ENCODE measurements at regions not wholly inside any gene's neighbourhood (a gene's known extent, or its start where the extent isn't known, plus 50 kb on each side); places are given as distances from the start of the nearest gene placed in this dataset.

- no peaks in the 10 kb centered on the region for H3K36me3 ChIP-seq (ENCODE audit: control insufficient read depth, insufficient read depth, low read length)
- no peak overlapping the region for H3K27ac ChIP-seq (ENCODE audit: low read depth, low read length)
- H3K4me3 ChIP-seq (ENCODE audit: low read depth, low read length), result no peak overlapping the region
- no peaks in the 10 kb centered on the region for H3K4me1 ChIP-seq (ENCODE audit: control insufficient read depth, insufficient read depth, low read length)
- no peaks in the 10 kb centered on the region for H3K27me3 ChIP-seq (ENCODE audit: control insufficient read depth, insufficient read depth, low read length)
- H3K9ac ChIP-seq (ENCODE audit: low read length), result no peak overlapping the region
- H3K9me3 ChIP-seq (ENCODE audit: control insufficient read depth, insufficient read depth, low read depth, low read length), result no peaks in the 10 kb centered on the region
Measured at GRCh38 chr14:66087231-66087630, 398.9 kb upstream of the CCDC196 start.

GRCh38 chr14:66088656-66089055 is 397.5 kb upstream of the CCDC196 start:
- Histone ChIP-seq H3K27ac (ENCODE audit: low read depth, low read length) (no peak overlapping the region), H3K9me3 (ENCODE audit: control insufficient read depth, insufficient read depth, low read depth, low read length) (no peaks in the 10 kb centered on the region), H3K4me1 (ENCODE audit: control insufficient read depth, insufficient read depth, low read length) (no peaks in the 10 kb centered on the region), H3K4me3 (ENCODE audit: low read depth, low read length) (no peak overlapping the region), H3K27me3 (ENCODE audit: control insufficient read depth, insufficient read depth, low read length) (no peaks in the 10 kb centered on the region), H3K36me3 (ENCODE audit: control insufficient read depth, insufficient read depth, low read length) (no peaks in the 10 kb centered on the region), H3K9ac (ENCODE audit: low read length) (no peak overlapping the region)

- H3K9me3 ChIP-seq (ENCODE audit: control insufficient read depth, insufficient read depth, low read depth, low read length), result no peaks in the 10 kb centered on the region
- no peak overlapping the region for H3K27ac ChIP-seq (ENCODE audit: low read depth, low read length)
- H3K4me3 ChIP-seq (ENCODE audit: low read depth, low read length), result no peak overlapping the region
- no peak overlapping the region for H3K9ac ChIP-seq (ENCODE audit: low read length)
- H3K27me3 ChIP-seq (ENCODE audit: control insufficient read depth, insufficient read depth, low read length), result no peaks in the 10 kb centered on the region
- peaks cover 12% of the 10 kb centered on the region for H3K4me1 ChIP-seq (ENCODE audit: control insufficient read depth, insufficient read depth, low read length)
- no peaks in the 10 kb centered on the region for H3K36me3 ChIP-seq (ENCODE audit: control insufficient read depth, insufficient read depth, low read length)
Measured at GRCh38 chr14:66092206-66092605, 394.0 kb upstream of the CCDC196 start.

GRCh38 chr14:66092748-66093147 is 393.4 kb upstream of the CCDC196 start:
- Histone ChIP-seq H3K9ac (ENCODE audit: low read length) (no peak overlapping the region), H3K27ac (ENCODE audit: low read depth, low read length) (no peak overlapping the region), H3K9me3 (ENCODE audit: control insufficient read depth, insufficient read depth, low read depth, low read length) (no peaks in the 10 kb centered on the region), H3K4me1 (ENCODE audit: control insufficient read depth, insufficient read depth, low read length) (peaks cover 12% of the 10 kb centered on the region), H3K36me3 (ENCODE audit: control insufficient read depth, insufficient read depth, low read length) (no peaks in the 10 kb centered on the region), H3K4me3 (ENCODE audit: low read depth, low read length) (no peak overlapping the region), H3K27me3 (ENCODE audit: control insufficient read depth, insufficient read depth, low read length) (no peaks in the 10 kb centered on the region)

GRCh38 chr14:66094001-66094727 is 392.0 kb upstream of the CCDC196 start:
- no peaks in the 10 kb centered on the region for H3K36me3 ChIP-seq (ENCODE audit: control insufficient read depth, insufficient read depth, low read length)
- peaks cover 12% of the 10 kb centered on the region for H3K4me1 ChIP-seq (ENCODE audit: control insufficient read depth, insufficient read depth, low read length)
- H3K27ac ChIP-seq (ENCODE audit: low read depth, low read length), result no peak overlapping the region
- H3K4me3 ChIP-seq (ENCODE audit: low read depth, low read length), result no peak overlapping the region
- H3K27me3 ChIP-seq (ENCODE audit: control insufficient read depth, insufficient read depth, low read length), result no peaks in the 10 kb centered on the region
- no peak overlapping the region for H3K9ac ChIP-seq (ENCODE audit: low read length)
- H3K9me3 ChIP-seq (ENCODE audit: control insufficient read depth, insufficient read depth, low read depth, low read length), result no peaks in the 10 kb centered on the region

GRCh38 chr14:66099451-66099850 is 386.7 kb upstream of the CCDC196 start:
- H3K4me1 ChIP-seq (ENCODE audit: control insufficient read depth, insufficient read depth, low read length), result peaks cover 12% of the 10 kb centered on the region
- H3K27ac ChIP-seq (ENCODE audit: low read depth, low read length), result no peak overlapping the region
- H3K36me3 ChIP-seq (ENCODE audit: control insufficient read depth, insufficient read depth, low read length), result no peaks in the 10 kb centered on the region
- H3K4me3 ChIP-seq (ENCODE audit: low read depth, low read length), result no peak overlapping the region
- no peak overlapping the region for H3K9ac ChIP-seq (ENCODE audit: low read length)
- no peaks in the 10 kb centered on the region for H3K9me3 ChIP-seq (ENCODE audit: control insufficient read depth, insufficient read depth, low read depth, low read length)
- H3K27me3 ChIP-seq (ENCODE audit: control insufficient read depth, insufficient read depth, low read length), result no peaks in the 10 kb centered on the region

GRCh38 chr14:66099931-66100330 is 386.2 kb upstream of the CCDC196 start:
- no peaks in the 10 kb centered on the region for H3K9me3 ChIP-seq (ENCODE audit: control insufficient read depth, insufficient read depth, low read depth, low read length)
- no peaks in the 10 kb centered on the region for H3K36me3 ChIP-seq (ENCODE audit: control insufficient read depth, insufficient read depth, low read length)
- H3K4me3 ChIP-seq (ENCODE audit: low read depth, low read length), result no peak overlapping the region
- H3K27ac ChIP-seq (ENCODE audit: low read depth, low read length), result no peak overlapping the region
- no peak overlapping the region for H3K9ac ChIP-seq (ENCODE audit: low read length)
- H3K27me3 ChIP-seq (ENCODE audit: control insufficient read depth, insufficient read depth, low read length), result no peaks in the 10 kb centered on the region
- peaks cover 12% of the 10 kb centered on the region for H3K4me1 ChIP-seq (ENCODE audit: control insufficient read depth, insufficient read depth, low read length)

GRCh38 chr14:66101662-66102061 is 384.5 kb upstream of the CCDC196 start:
- H3K36me3 ChIP-seq (ENCODE audit: control insufficient read depth, insufficient read depth, low read length), result no peaks in the 10 kb centered on the region
- no peak overlapping the region for H3K4me3 ChIP-seq (ENCODE audit: low read depth, low read length)
- H3K9ac ChIP-seq (ENCODE audit: low read length), result no peak overlapping the region
- no peak overlapping the region for H3K27ac ChIP-seq (ENCODE audit: low read depth, low read length)
- no peaks in the 10 kb centered on the region for H3K27me3 ChIP-seq (ENCODE audit: control insufficient read depth, insufficient read depth, low read length)
- no peaks in the 10 kb centered on the region for H3K9me3 ChIP-seq (ENCODE audit: control insufficient read depth, insufficient read depth, low read depth, low read length)
- peaks cover 4% of the 10 kb centered on the region; the same call in 1 of the 2 replicates for H3K4me1 ChIP-seq (ENCODE audit: control insufficient read depth, insufficient read depth, low read length)

- Histone ChIP-seq H3K9ac (ENCODE audit: low read length) (no peak overlapping the region), H3K36me3 (ENCODE audit: control insufficient read depth, insufficient read depth, low read length) (no peaks in the 10 kb centered on the region), H3K4me1 (ENCODE audit: control insufficient read depth, insufficient read depth, low read length) (no peaks in the 10 kb centered on the region), H3K27ac (ENCODE audit: low read depth, low read length) (no peak overlapping the region), H3K27me3 (ENCODE audit: control insufficient read depth, insufficient read depth, low read length) (no peaks in the 10 kb centered on the region), H3K4me3 (ENCODE audit: low read depth, low read length) (no peak overlapping the region), H3K9me3 (ENCODE audit: control insufficient read depth, insufficient read depth, low read depth, low read length) (peaks cover 9% of the 10 kb centered on the region)
Measured at GRCh38 chr14:66104486-66104885, 381.7 kb upstream of the CCDC196 start.

GRCh38 chr14:66105815-66106214 is 380.4 kb upstream of the CCDC196 start:
- no peaks in the 10 kb centered on the region for H3K27me3 ChIP-seq (ENCODE audit: control insufficient read depth, insufficient read depth, low read length)
- no peaks in the 10 kb centered on the region for H3K36me3 ChIP-seq (ENCODE audit: control insufficient read depth, insufficient read depth, low read length)
- H3K9ac ChIP-seq (ENCODE audit: low read length), result no peak overlapping the region
- no peaks in the 10 kb centered on the region for H3K4me1 ChIP-seq (ENCODE audit: control insufficient read depth, insufficient read depth, low read length)
- H3K4me3 ChIP-seq (ENCODE audit: low read depth, low read length), result no peak overlapping the region
- no peak overlapping the region for H3K27ac ChIP-seq (ENCODE audit: low read depth, low read length)
- peaks cover 13% of the 10 kb centered on the region for H3K9me3 ChIP-seq (ENCODE audit: control insufficient read depth, insufficient read depth, low read depth, low read length)

GRCh38 chr14:66109426-66109825 is 376.7 kb upstream of the CCDC196 start:
- H3K4me3 ChIP-seq (ENCODE audit: low read depth, low read length), result no peak overlapping the region
- no peaks in the 10 kb centered on the region for H3K4me1 ChIP-seq (ENCODE audit: control insufficient read depth, insufficient read depth, low read length)
- H3K9ac ChIP-seq (ENCODE audit: low read length), result no peak overlapping the region
- no peak overlapping the region for H3K27ac ChIP-seq (ENCODE audit: low read depth, low read length)
- no peaks in the 10 kb centered on the region for H3K36me3 ChIP-seq (ENCODE audit: control insufficient read depth, insufficient read depth, low read length)
- peaks cover 13% of the 10 kb centered on the region for H3K9me3 ChIP-seq (ENCODE audit: control insufficient read depth, insufficient read depth, low read depth, low read length)
- H3K27me3 ChIP-seq (ENCODE audit: control insufficient read depth, insufficient read depth, low read length), result no peaks in the 10 kb centered on the region
